NCI-H1694 (cell line): ENCODE measurements at regions not wholly inside any gene's neighbourhood (a gene's known extent, or its start where the extent isn't known, plus 50 kb on each side); places are given as distances from the start of the nearest gene placed in this dataset.

Source experiments
- DNase-seq: peaks from one replicate; lab custom pipeline; 2025; lab: John Stamatoyannopoulos, UW

GRCh38 chr1:84759756-84760155 lies 69.5 kb upstream of the SSX2IP start:
- no peak for DNase-seq

- DNase-seq = peak; percentile 91
Measured at GRCh38 chr1:84758968-84759491, 68.8 kb upstream of the SSX2IP start.

- no peak for DNase-seq
Measured at GRCh38 chr1:84758476-84758875, 68.2 kb upstream of the SSX2IP start.

GRCh38 chr1:84757301-84757700 lies 67.0 kb upstream of the SSX2IP start:
- no peak for DNase-seq

- no peak for DNase-seq
Measured at GRCh38 chr1:84756455-84757082, 66.3 kb upstream of the SSX2IP start.

GRCh38 chr1:84756001-84756400 lies 65.7 kb upstream of the SSX2IP start:
- no peak for DNase-seq

- no peak for DNase-seq
Measured at GRCh38 chr1:84755216-84755615, 65.0 kb upstream of the SSX2IP start.

- no peak for DNase-seq
Measured at GRCh38 chr1:84754386-84754703, 64.1 kb upstream of the SSX2IP start.

- DNase-seq = peak; percentile 86
Measured at GRCh38 chr1:84753516-84754385, 63.5 kb upstream of the SSX2IP start.

- DNase-seq = no peak
Measured at GRCh38 chr1:84750110-84750730, 60.0 kb upstream of the SSX2IP start.

- no peak for DNase-seq
Measured at GRCh38 chr1:84749427-84749826, 59.2 kb upstream of the SSX2IP start.

- no peak for DNase-seq
Measured at GRCh38 chr1:84748364-84748763, 58.1 kb upstream of the SSX2IP start.

- DNase-seq = no peak
Measured at GRCh38 chr1:84745857-84746256, 55.6 kb upstream of the SSX2IP start.

GRCh38 chr1:84743896-84744295 lies 53.6 kb upstream of the SSX2IP start:
- DNase-seq = no peak

GRCh38 chr1:84742653-84743052 lies 52.4 kb upstream of the SSX2IP start:
- DNase-seq = no peak

- no peak for DNase-seq
Measured at GRCh38 chr1:84740050-84740714, 49.9 kb upstream of the SSX2IP start.
